Osteoblast (primary cell): ENCODE measurements at regions not wholly inside any gene's neighbourhood (a gene's known extent, or its start where the extent isn't known, plus 50 kb on each side); places are given as distances from the start of the nearest gene placed in this dataset.
A peak's percentile ranks its signal among the peaks of the same experiment; 100 is the strongest.
"Not testable (repeated sequence)": the region's sequence is repeated elsewhere in the genome, so short reads cannot be mapped to it uniquely, and the experiment has no call there.

Experiments used
- DNase-seq: peaks from one replicate; pipeline ENCODE4 v3.0.0; 2011; ENCODE audit warnings: low spot score, mixed read lengths; ENCODE audit not compliant: insufficient read length; ENCODE audit errors: missing footprints
- H2AFZ ChIP-seq: 2 replicates; pipeline ENCODE4 v1.6.0; 2011; ENCODE audit warnings: mild to moderate bottlenecking, low read length
- H3K27ac ChIP-seq: 2 replicates; pipeline ENCODE4 v1.5.1; 2011; ENCODE audit warnings: mild to moderate bottlenecking, low read depth, low read length, moderate library complexity
- H3K27me3 ChIP-seq: 2 replicates; pipeline ENCODE4 v1.6.0; 2012; ENCODE audit warnings: mild to moderate bottlenecking, control low read depth, inconsistent platforms, low read length, moderate library complexity; ENCODE audit not compliant: insufficient read depth
- H3K36me3 ChIP-seq: 2 replicates; pipeline ENCODE4 v1.5.1; 2011; ENCODE audit warnings: mild to moderate bottlenecking, low read length, control low read depth, moderate library complexity; ENCODE audit not compliant: insufficient read depth
- H3K4me1 ChIP-seq: 2 replicates; pipeline ENCODE4 v1.5.1; 2011; ENCODE audit warnings: mild to moderate bottlenecking, low read length, control low read depth, moderate library complexity; ENCODE audit not compliant: insufficient read depth
- H3K4me2 ChIP-seq: 2 replicates; pipeline ENCODE4 v1.6.0; 2011; ENCODE audit warnings: mild to moderate bottlenecking, low read length; ENCODE audit not compliant: insufficient read depth
- H3K4me3 ChIP-seq: fragments of 200-600 bp; sonication (generic); 3 replicates; pipeline ENCODE4 v1.5.1; 2012; ENCODE audit warnings: mild to moderate bottlenecking, low read length, inconsistent platforms; ENCODE audit not compliant: insufficient read depth
- H3K79me2 ChIP-seq: 2 replicates; pipeline ENCODE4 v1.6.0; 2012; ENCODE audit warnings: mild to moderate bottlenecking, low read length, control low read depth, inconsistent platforms; ENCODE audit not compliant: insufficient read depth
- H3K9me3 ChIP-seq: 2 replicates; pipeline ENCODE4 v1.5.1; 2011; ENCODE audit warnings: low read depth, low read length, control low read depth
- H4K20me1 ChIP-seq: 2 replicates; pipeline ENCODE4 v1.6.0; 2012; ENCODE audit warnings: mild to moderate bottlenecking, low read length, control low read depth; ENCODE audit not compliant: insufficient read depth
- TF ChIP-seq, protein P1 (sequence below): IDR thresholded peaks from 2 replicates; pipeline ENCODE4 v1.5.1; 2011; ENCODE audit warnings: mild to moderate bottlenecking, low read depth, low read length, moderate library complexity; ENCODE audit errors: extremely low read depth

DNA sequence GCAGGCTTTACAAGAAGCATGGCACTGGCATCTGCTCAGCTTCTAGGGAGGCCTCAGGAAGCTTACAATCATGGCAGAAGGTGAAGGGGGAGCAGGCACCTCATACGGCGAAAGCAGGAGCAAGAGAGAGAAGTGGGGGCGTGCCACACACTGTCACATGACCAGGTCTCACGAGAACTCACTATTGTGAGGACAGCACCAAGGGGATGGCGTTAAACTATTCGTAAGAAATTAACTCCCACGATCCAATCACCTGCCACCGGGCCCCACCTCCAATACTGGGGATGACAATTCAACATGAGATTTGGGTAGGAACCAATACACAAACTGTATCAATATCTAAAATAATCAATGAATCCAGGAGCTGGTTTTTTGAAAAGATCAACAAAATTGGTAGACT lies 156.0 kb upstream of the DPP10 start:
- H3K4me1 ChIP-seq, result no peaks in the 10 kb centered on the region
- H2AFZ ChIP-seq, result no peak overlapping the region
- H3K4me3 ChIP-seq, result no peak overlapping the region
- no peak overlapping the region for H3K27ac ChIP-seq
- H3K27me3 ChIP-seq, result no peaks in the 10 kb centered on the region
- H3K79me2 ChIP-seq, result no peaks in the 10 kb centered on the region
- H3K4me2 ChIP-seq, result no peak overlapping the region
- DNase-seq, result no peak
- no peaks in the 10 kb centered on the region for H3K9me3 ChIP-seq
- no peaks in the 10 kb centered on the region for H3K36me3 ChIP-seq
- no peaks in the 10 kb centered on the region for H4K20me1 ChIP-seq
- TF ChIP-seq, protein P1, sequence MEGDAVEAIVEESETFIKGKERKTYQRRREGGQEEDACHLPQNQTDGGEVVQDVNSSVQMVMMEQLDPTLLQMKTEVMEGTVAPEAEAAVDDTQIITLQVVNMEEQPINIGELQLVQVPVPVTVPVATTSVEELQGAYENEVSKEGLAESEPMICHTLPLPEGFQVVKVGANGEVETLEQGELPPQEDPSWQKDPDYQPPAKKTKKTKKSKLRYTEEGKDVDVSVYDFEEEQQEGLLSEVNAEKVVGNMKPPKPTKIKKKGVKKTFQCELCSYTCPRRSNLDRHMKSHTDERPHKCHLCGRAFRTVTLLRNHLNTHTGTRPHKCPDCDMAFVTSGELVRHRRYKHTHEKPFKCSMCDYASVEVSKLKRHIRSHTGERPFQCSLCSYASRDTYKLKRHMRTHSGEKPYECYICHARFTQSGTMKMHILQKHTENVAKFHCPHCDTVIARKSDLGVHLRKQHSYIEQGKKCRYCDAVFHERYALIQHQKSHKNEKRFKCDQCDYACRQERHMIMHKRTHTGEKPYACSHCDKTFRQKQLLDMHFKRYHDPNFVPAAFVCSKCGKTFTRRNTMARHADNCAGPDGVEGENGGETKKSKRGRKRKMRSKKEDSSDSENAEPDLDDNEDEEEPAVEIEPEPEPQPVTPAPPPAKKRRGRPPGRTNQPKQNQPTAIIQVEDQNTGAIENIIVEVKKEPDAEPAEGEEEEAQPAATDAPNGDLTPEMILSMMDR, result no peak

DNA sequence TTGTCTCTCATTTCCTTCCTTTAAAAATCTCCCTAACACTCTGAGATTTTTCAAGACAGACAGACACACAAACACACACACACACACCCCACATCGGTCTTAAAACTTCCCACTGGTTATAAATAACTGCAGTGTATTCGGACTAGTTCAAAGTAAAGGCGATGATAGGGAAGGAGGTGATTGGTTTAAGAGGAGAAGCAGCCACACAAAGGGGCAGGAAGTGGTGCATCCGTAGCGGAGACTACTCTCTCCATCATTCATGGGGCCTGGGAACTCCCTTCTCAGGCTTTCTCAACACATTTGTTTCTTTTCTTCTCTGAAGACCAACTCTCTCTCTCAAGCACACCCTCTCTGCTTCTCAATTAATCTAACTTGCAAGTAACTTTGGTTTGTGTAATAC lies 149.1 kb upstream of the DPP10 start:
- peak; percentile 26 for DNase-seq
- Histone ChIP-seq H4K20me1 (no peaks in the 10 kb centered on the region), H3K9me3 (peaks cover 2% of the 10 kb centered on the region), H3K4me3 (no peak overlapping the region), H3K27me3 (no peaks in the 10 kb centered on the region), H3K27ac (no peak overlapping the region), H3K79me2 (no peaks in the 10 kb centered on the region), H3K4me2 (no peak overlapping the region), H3K36me3 (no peaks in the 10 kb centered on the region), H2AFZ (no peak overlapping the region), H3K4me1 (no peaks in the 10 kb centered on the region)
- TF ChIP-seq, protein P1, result no peak

DNA sequence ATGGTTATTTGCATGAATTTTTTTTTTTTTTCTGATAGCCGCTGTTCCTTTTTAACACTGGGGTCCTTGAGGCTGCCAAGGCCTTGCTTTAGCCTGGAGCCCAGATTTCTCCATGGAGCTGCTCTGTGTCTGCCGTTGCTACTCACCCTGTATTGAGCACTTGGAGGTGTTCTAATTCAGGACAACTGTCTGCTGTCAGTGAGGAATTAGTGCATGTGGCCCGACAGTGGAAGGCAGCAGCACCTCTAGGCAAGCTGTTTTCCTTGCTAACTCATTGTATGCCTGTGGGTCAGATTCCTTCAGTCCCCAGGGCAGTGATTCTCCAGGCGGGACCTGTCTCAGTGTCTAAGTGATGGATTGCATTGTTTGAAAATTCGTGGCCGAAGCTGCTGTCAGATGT lies 147.7 kb upstream of the DPP10 start:
- Histone ChIP-seq H3K4me3 (no peak overlapping the region), H3K27ac (no peak overlapping the region), H3K9me3 (peaks cover 2% of the 10 kb centered on the region), H3K27me3 (no peaks in the 10 kb centered on the region), H3K4me1 (no peaks in the 10 kb centered on the region), H3K4me2 (no peak overlapping the region), H2AFZ (no peak overlapping the region), H4K20me1 (no peaks in the 10 kb centered on the region), H3K79me2 (no peaks in the 10 kb centered on the region), H3K36me3 (no peaks in the 10 kb centered on the region)
- TF ChIP-seq, protein P1, result no peak
- DNase-seq, result no peak

DNA sequence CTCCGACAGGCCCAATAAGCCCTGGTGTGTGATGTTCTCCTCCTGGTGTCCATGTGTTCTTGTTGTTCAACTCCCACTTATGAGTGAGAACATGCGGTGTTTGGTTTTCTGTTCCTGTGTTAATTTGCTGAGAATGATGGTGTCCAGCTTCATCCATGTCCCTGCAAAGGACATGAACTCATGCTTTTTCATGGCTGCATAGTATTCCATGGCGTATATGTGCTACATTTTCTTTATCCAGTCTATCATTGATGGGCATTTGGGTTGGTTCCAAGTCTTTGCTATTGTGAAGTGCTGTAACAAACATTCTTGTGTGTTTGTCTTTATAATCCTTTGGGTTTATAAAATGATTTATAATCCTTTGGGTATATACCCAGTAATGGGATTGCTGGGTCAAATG lies 142.1 kb upstream of the DPP10 start:
- H3K9me3 ChIP-seq, H3K4me1 ChIP-seq, H3K79me2 ChIP-seq, H2AFZ ChIP-seq, H3K27ac ChIP-seq, H3K36me3 ChIP-seq, H3K27me3 ChIP-seq, H3K4me2 ChIP-seq, H4K20me1 ChIP-seq, H3K4me3 ChIP-seq, DNase-seq: not testable (repeated sequence)
